Activated gamma-delta T cell (primary cell): ENCODE measurements at regions not wholly inside any gene's neighbourhood (a gene's known extent, or its start where the extent isn't known, plus 50 kb on each side); places are given as distances from the start of the nearest gene placed in this dataset.
"Not testable (repeated sequence)": the region's sequence is repeated elsewhere in the genome, so short reads cannot be mapped to it uniquely, and the experiment has no call there.

Experiments used
- DNase-seq: peaks from one replicate; lab custom pipeline; 2025; lab: John Stamatoyannopoulos, UW

DNA sequence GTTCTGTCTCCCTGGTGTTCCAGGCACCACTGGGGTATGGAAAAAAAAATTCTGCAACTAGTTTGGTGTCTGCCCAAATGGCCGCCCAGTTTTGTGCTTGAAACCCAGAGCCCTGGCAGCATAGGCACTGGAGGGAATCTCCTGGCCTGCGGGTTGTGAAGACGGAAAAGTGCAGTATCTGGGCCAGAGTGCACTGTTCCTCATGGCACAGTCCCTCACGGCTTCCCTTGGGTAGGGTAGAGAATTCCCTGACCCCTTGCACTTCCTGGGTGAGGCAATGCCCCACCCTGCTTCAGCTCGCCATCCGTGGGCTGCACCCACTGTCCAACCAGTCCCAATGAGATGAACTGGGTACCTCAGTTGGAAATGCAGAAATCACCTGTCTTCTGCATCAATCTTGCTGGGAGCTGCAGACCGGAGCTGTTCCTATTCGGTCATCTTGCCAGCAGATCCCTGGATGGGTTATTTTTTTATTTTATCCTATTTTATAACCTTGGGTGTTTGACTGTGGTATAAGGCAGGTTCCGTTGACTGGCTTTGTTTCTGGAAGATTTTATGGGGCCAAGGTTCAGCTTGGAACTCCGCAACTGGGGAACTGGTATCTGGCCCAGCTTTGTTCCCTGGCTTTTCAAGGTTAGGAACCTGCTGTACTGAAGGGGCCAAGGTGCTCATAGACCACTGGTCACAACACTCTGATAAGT, 59.5 kb upstream of the IRAK1BP1 start:
- not testable (repeated sequence) for DNase-seq

DNA sequence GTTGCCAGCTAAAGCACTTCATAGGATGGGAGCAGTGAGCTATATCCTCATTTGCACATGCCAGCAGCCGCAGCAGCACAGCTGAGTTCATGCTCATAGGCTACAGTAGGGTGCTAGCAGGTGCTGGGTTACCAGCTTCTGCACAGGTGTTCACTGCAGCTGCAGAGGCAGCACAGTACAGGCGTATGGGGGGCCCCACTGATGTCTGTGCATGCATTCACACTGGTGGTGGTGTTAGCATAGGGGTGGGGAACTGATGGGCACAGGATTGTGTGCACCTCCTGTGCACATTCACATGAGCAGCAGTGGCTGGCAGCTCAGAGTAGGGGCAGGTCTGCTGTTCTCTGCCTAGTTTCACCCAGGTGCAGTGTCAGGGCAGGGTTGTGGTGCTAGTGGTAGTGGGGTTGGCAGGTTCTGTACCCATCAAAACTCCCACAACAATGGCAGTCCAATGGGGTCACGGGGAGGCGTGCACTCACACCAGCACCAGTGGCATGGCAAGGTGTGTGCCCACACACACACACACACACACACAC, 58.9 kb upstream of the IRAK1BP1 start:
- no peak for DNase-seq

DNA sequence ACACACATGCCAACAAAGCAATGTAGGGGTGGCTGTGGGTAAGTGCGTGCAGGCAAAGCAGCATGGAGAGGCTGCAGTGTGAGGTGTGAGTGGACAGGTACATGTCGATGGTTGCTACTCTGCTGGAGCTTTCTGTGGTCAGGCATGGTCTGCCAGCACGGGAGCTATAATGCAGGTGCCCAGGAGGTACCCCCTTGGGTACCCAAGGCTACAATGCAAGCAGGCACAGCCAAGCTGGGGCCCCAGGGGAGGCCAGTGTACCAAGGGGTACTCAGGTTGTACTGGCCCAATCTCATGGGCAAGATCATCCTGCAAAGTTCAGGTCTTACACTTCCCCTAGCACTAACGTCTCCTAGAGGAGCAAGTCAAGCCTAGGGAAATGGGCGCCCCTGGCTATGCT, 58.4 kb upstream of the IRAK1BP1 start:
- no peak for DNase-seq

DNA sequence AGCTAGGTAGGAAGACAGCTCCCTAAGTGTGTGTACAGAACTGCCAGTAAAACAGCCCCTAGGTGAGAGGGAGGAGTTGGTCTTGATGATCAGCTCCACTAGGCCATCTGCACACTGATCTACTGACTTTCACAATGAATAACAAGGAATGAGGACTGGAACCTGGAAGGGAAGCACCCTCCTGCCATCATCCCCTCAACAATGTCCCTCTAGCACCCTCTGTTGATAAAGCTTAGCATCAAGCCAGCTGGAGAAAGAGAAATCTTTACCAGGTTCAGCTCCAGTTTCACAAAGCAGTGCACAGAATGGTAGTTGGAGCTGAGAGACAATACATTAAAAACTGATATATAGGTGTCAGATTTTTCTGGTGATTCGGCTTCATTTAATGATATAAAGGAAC, 57.2 kb upstream of the IRAK1BP1 start:
- DNase-seq: no peak

DNA sequence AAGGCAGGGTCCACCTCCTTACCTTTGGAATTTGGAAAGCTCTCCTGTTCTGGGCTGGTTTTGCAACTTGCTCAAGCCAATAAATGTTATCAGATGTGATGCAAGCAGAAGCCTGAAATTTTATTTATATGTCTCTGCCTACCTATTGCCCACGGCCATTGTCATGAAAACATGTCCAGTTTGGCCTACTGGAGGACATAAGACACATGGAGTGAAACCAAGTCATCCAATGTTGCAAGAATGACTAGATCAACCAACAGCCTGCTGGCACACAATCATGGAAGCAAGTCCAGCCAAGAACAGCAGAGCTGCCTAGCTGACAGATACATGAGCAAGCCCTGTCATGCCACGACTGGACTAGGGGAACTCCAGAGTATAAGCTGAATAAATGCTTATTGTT, 56.7 kb upstream of the IRAK1BP1 start:
- DNase-seq: no peak
